ENCODE measurements at regions not wholly inside any gene's neighbourhood (a gene's known extent, or its start where the extent isn't known, plus 50 kb on each side); places are given as distances from the start of the nearest gene placed in this dataset.

DNA sequence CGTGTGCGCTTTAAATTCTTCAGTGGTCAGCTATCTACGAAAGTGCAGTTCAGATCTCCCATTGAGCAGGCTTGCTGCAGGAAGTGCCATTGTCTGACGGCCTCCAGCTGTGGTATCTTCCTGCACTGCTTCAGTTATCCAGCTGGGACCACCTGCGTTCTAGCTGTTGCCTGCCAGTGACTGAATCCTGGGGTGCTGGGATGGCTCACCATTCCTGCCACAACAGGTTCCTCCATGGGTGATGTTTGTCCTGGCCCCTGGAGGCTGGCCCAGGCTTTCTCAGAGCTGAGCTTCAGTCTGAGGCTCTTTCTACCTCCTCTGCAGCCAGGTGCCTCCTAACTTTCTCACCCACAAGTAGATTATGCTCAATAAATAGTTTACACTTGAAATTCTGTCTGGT is 498.5 kb upstream of the HS6ST1 start:
- no peak for TF ChIP-seq POLR2A (IDR thresholded peaks at IDR 0.05)
- TF ChIP-seq, protein P1, sequence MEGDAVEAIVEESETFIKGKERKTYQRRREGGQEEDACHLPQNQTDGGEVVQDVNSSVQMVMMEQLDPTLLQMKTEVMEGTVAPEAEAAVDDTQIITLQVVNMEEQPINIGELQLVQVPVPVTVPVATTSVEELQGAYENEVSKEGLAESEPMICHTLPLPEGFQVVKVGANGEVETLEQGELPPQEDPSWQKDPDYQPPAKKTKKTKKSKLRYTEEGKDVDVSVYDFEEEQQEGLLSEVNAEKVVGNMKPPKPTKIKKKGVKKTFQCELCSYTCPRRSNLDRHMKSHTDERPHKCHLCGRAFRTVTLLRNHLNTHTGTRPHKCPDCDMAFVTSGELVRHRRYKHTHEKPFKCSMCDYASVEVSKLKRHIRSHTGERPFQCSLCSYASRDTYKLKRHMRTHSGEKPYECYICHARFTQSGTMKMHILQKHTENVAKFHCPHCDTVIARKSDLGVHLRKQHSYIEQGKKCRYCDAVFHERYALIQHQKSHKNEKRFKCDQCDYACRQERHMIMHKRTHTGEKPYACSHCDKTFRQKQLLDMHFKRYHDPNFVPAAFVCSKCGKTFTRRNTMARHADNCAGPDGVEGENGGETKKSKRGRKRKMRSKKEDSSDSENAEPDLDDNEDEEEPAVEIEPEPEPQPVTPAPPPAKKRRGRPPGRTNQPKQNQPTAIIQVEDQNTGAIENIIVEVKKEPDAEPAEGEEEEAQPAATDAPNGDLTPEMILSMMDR (IDR thresholded peaks at IDR 0.05), result no peak
- WGBS, 2 donors, result 72% methylated on average over 5 of the region's 5 CpGs
- Histone ChIP-seq H3K27me3 (no peaks in the 10 kb centered on the region), H3K9me3 (no peaks in the 10 kb centered on the region), H3K4me1 (no peaks in the 10 kb centered on the region), H3K27ac (no peak overlapping the region), H3K4me3 (no peak overlapping the region), H3K36me3 (replicated peaks in 1 of 2; ENCODE audit: insufficient read depth in 1 of 2, low read depth in 2 of 2) (no peaks in the 10 kb centered on the region)
- ATAC-seq (no peak), DNase-seq (no peak)
- intact Hi-C loops (cut with DNase I), result no loop called here

DNA sequence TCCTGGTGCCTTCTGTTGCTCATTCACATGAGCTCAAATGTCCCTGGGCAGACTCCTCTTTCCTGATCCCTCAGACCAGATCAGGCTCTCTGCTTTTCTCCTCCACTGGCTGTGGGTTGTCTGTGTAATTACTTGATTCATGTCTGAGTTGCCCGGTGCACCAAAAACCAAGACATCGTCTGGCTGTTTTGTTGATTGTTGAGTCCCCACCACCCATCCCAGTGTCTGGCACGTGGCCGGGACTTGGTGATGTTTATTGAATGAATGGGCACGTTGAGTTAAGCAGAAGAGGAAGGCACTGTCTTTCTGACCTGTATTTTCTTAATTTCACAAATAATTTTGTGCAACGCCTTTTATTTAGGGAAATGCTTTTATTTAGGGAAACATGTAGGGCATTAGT is 499.1 kb upstream of the HS6ST1 start:
- Histone ChIP-seq H3K27ac (no peak overlapping the region), H3K9me3 (no peaks in the 10 kb centered on the region), H3K36me3 (replicated peaks in 1 of 2; ENCODE audit: insufficient read depth in 1 of 2, low read depth in 2 of 2) (no peaks in the 10 kb centered on the region), H3K4me3 (no peak overlapping the region), H3K4me1 (no peaks in the 10 kb centered on the region), H3K27me3 (no peaks in the 10 kb centered on the region)
- intact Hi-C loops (cut with DNase I), result no loop called here
- ATAC-seq, result no peak
- TF ChIP-seq, protein P1 (IDR thresholded peaks at IDR 0.05), result no peak
- no peak for TF ChIP-seq POLR2A (IDR thresholded peaks at IDR 0.05)
- 83 to 85% methylated on average over 6 of the region's 6 CpGs for WGBS, 2 donors
- no peak for DNase-seq

- ATAC-seq, result no peak
- no peaks in the 10 kb centered on the region for H3K4me1 ChIP-seq
- no peak for DNase-seq
- no peaks in the 10 kb centered on the region for H3K36me3 ChIP-seq (replicated peaks in 1 of 2; ENCODE audit: insufficient read depth in 1 of 2, low read depth in 2 of 2)
- no peaks in the 10 kb centered on the region for H3K27me3 ChIP-seq
- no peaks in the 10 kb centered on the region for H3K9me3 ChIP-seq
- TF ChIP-seq, protein P1 (IDR thresholded peaks at IDR 0.05), result no peak
- no peak for TF ChIP-seq POLR2A (IDR thresholded peaks at IDR 0.05)
- intact Hi-C loops (cut with DNase I), result no loop called here
- H3K4me3 ChIP-seq, result no peak overlapping the region
- no peak overlapping the region for H3K27ac ChIP-seq
- 90 to 93% methylated on average over 2 of the region's 2 CpGs for WGBS, 2 donors
Observed at GRCh38 chr2:128818248-128818647, 499.6 kb upstream of the HS6ST1 start.

DNA sequence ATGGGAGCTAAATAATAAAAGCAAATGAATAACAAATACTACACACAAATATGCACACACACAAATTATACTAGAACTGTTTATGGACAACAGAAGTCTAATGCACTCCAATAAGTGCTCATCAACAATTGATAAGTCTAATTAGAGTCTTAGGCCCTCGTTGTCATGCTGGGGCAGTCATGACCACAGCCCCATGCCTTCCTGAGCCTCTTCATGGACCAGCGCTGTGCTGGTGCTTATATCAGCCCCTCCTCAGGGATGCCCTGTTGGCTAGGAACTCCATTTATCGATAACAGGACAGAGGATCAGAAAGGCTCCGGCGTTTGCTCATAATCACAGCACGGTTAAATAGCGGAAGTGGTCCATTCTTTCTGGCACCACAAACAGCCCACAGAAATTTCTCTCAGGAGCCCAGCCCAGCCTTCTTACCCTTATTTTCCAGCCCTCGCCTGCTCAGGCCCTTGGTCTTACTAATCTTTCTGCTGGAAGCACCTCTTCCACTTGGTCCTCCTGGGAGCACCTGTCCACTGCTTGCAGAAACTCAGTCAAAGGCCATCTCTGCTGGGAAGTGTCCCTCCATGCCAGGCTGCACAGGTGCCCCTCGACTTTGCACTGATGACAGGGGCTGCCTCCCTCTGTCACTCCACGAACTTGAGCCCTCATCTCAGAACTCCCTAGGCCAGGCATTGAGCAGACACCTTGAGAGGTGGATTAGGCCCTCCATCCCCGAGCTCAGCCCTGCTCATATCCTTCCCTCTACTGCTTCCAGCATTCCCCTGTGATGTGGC is 500.2 kb upstream of the HS6ST1 start:
- intact Hi-C loops (cut with DNase I), result no loop called here
- H3K27me3 ChIP-seq, result no peaks in the 10 kb centered on the region
- H3K27ac ChIP-seq, result no peak overlapping the region
- ATAC-seq (no peak), DNase-seq (no peak)
- no peak overlapping the region for H3K4me3 ChIP-seq
- no peaks in the 10 kb centered on the region for H3K36me3 ChIP-seq (replicated peaks in 1 of 2; ENCODE audit: insufficient read depth in 1 of 2, low read depth in 2 of 2)
- 82 to 84% methylated on average over 11 of the region's 11 CpGs for WGBS, 2 donors
- TF ChIP-seq, protein P1 (IDR thresholded peaks at IDR 0.05), result no peak
- no peak for TF ChIP-seq POLR2A (IDR thresholded peaks at IDR 0.05)
- no peaks in the 10 kb centered on the region for H3K4me1 ChIP-seq
- no peaks in the 10 kb centered on the region for H3K9me3 ChIP-seq

- H3K27me3 ChIP-seq, result no peaks in the 10 kb centered on the region
- WGBS, 2 donors, result 80 to 84% methylated on average over 4 of the region's 4 CpGs
- H3K4me1 ChIP-seq, result no peaks in the 10 kb centered on the region
- no peak for DNase-seq
- TF ChIP-seq POLR2A (IDR thresholded peaks at IDR 0.05), result no peak
- TF ChIP-seq, protein P1 (IDR thresholded peaks at IDR 0.05), result no peak
- ATAC-seq, result no peak
- no peaks in the 10 kb centered on the region for H3K36me3 ChIP-seq (replicated peaks in 1 of 2; ENCODE audit: insufficient read depth in 1 of 2, low read depth in 2 of 2)
- intact Hi-C loops (cut with DNase I), result no loop called here
- H3K9me3 ChIP-seq, result no peaks in the 10 kb centered on the region
- H3K4me3 ChIP-seq, result no peak overlapping the region
- no peak overlapping the region for H3K27ac ChIP-seq
Observed at GRCh38 chr2:128820452-128820851, 501.8 kb upstream of the HS6ST1 start.
